ENCODE measurements at regions not wholly inside any gene's neighbourhood (a gene's known extent, or its start where the extent isn't known, plus 50 kb on each side); places are given as distances from the start of the nearest gene placed in this dataset.

DNA sequence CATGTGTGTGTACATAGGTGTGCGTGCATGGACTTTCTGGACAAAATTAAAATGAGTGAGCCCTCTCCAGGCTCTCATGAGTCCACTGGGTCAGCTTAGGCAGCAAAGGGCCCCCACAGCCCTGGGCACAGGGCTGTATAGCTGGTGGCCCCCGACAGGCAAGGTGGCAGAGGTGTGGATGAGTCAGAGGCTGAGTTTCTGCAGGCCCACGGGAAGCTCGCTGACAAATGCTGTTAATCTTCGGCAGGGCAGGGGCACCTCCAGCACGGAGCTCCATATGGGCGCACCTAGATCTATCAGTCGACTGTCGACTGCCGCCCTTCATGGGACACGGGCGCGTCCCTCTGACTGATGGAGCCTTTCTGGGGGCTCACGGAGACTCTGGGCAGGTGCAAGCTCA is 181.1 kb downstream of the URI1 start:
- no peaks in the 10 kb centered on the region for H3K4me1 ChIP-seq (replicated peaks; ENCODE audit: insufficient read depth)
- no peak for TF ChIP-seq EZH2 (IDR thresholded peaks at IDR 0.05; ENCODE audit: low read depth)
- TF ChIP-seq, protein P1, sequence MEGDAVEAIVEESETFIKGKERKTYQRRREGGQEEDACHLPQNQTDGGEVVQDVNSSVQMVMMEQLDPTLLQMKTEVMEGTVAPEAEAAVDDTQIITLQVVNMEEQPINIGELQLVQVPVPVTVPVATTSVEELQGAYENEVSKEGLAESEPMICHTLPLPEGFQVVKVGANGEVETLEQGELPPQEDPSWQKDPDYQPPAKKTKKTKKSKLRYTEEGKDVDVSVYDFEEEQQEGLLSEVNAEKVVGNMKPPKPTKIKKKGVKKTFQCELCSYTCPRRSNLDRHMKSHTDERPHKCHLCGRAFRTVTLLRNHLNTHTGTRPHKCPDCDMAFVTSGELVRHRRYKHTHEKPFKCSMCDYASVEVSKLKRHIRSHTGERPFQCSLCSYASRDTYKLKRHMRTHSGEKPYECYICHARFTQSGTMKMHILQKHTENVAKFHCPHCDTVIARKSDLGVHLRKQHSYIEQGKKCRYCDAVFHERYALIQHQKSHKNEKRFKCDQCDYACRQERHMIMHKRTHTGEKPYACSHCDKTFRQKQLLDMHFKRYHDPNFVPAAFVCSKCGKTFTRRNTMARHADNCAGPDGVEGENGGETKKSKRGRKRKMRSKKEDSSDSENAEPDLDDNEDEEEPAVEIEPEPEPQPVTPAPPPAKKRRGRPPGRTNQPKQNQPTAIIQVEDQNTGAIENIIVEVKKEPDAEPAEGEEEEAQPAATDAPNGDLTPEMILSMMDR (conservative IDR thresholded peaks at IDR 0.05): no peak
- intact Hi-C loops (cut with micrococcal nuclease; ENCODE audit: unreplicated experiment): no loop called here
- no peak overlapping the region for H2AFZ ChIP-seq
- no TSS peak for BruUV-seq (replicated peaks)
- no peaks in the 10 kb centered on the region for H3F3A ChIP-seq (ENCODE audit: insufficient read depth, low read depth)
- no peaks in the 10 kb centered on the region for H4K20me1 ChIP-seq (ENCODE audit: insufficient read depth)
- ChIA-PET CTCF (no interaction called here), POLR2A (ENCODE audit: unreplicated experiment) (no interaction called here)
- H3K79me2 ChIP-seq (ENCODE audit: low read depth): no peaks in the 10 kb centered on the region
- H3K9me2 ChIP-seq (ENCODE audit: insufficient read depth): no peaks in the 10 kb centered on the region
- DNase-seq: no peak
- H3K27me3 ChIP-seq (ENCODE audit: insufficient read depth, low read depth): peaks cover 90% of the 10 kb centered on the region
- no peaks in the 10 kb centered on the region for H3K36me3 ChIP-seq (ENCODE audit: low read depth)
- no peaks in the 10 kb centered on the region for H3K9me3 ChIP-seq (ENCODE audit: insufficient read depth, low read depth)
- no peak overlapping the region for H3K4me3 ChIP-seq
- H3K4me2 ChIP-seq: no peak overlapping the region
- H3K27ac ChIP-seq: no peak overlapping the region

DNA sequence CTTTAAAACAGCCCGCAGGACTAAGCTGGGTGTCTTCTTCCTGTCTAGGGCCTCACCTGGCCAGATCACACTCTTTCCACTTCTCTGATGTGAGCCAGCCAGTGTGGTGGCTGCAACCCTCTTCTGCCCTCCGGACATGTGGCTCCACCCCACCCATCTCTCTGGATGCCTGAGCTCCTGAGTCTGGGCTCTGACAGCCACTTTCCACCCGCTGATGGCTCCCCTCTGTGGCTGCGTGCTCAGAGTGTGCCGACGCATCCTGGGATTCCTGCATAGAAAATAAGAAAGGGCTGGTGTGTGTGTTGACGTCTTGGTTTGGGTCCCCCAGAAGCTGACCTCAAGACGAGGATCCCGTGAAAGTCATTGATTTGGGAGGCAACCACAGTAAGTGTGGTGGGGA is 181.6 kb downstream of the URI1 start:
- ChIA-PET CTCF (no interaction called here), POLR2A (ENCODE audit: unreplicated experiment) (no interaction called here)
- intact Hi-C loops (cut with micrococcal nuclease; ENCODE audit: unreplicated experiment): no loop called here

DNA sequence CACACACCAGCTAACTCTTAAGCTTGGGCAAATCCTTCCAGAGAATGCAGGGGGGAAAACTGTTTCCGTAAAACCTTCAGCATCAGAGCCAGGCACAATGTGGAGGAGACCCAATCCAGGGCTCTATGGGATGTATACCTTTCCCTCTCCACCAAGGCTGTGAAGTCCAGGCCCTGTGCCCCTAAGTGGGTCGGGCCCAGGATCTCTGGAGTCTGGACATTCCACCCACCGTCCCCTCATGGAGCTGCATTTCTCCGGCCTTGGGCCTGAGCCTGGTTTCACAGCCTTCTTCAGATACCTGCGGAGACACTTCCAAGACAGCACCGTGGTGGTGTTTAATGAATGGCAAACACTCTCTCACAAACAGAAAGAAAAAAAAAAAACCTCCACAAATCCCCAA is 186.2 kb downstream of the URI1 start:
- CTCF ChIA-PET: no interaction called here
- BruUV-seq (replicated peaks): no TSS peak
- intact Hi-C loops (cut with micrococcal nuclease; ENCODE audit: unreplicated experiment): no loop called here

More for the DNA sequence above, 181.6 kb downstream of the URI1 start:
- H3K9me2 ChIP-seq (ENCODE audit: insufficient read depth): no peaks in the 10 kb centered on the region
- no peak overlapping the region for H3K4me2 ChIP-seq
- peaks cover 86% of the 10 kb centered on the region for H3K27me3 ChIP-seq (ENCODE audit: insufficient read depth, low read depth)
- no TSS peak for BruUV-seq (replicated peaks)
- no peaks in the 10 kb centered on the region for H3K4me1 ChIP-seq (replicated peaks; ENCODE audit: insufficient read depth)
- H3K27ac ChIP-seq: no peak overlapping the region
- no peaks in the 10 kb centered on the region for H3K36me3 ChIP-seq (ENCODE audit: low read depth)
- H3K79me2 ChIP-seq (ENCODE audit: low read depth): no peaks in the 10 kb centered on the region
- TF ChIP-seq, protein P1 (conservative IDR thresholded peaks at IDR 0.05): no peak
- TF ChIP-seq EZH2 (IDR thresholded peaks at IDR 0.05; ENCODE audit: low read depth): no peak
- no peak overlapping the region for H2AFZ ChIP-seq
- no peaks in the 10 kb centered on the region for H4K20me1 ChIP-seq (ENCODE audit: insufficient read depth)
- no peak for DNase-seq
- no peaks in the 10 kb centered on the region for H3F3A ChIP-seq (ENCODE audit: insufficient read depth, low read depth)
- no peak overlapping the region for H3K4me3 ChIP-seq
- no peaks in the 10 kb centered on the region for H3K9me3 ChIP-seq (ENCODE audit: insufficient read depth, low read depth)

More for the DNA sequence above, 186.2 kb downstream of the URI1 start:
- Histone ChIP-seq H3K9me2 (ENCODE audit: insufficient read depth) (no peaks in the 10 kb centered on the region), H3K36me3 (ENCODE audit: low read depth) (no peaks in the 10 kb centered on the region), H3K79me2 (ENCODE audit: low read depth) (no peaks in the 10 kb centered on the region), H2AFZ (no peak overlapping the region), H3K9me3 (ENCODE audit: insufficient read depth, low read depth) (no peaks in the 10 kb centered on the region), H3K27me3 (ENCODE audit: insufficient read depth, low read depth) (peaks cover 80% of the 10 kb centered on the region), H3K27ac (no peak overlapping the region), H3K4me1 (replicated peaks; ENCODE audit: insufficient read depth) (no peaks in the 10 kb centered on the region), H4K20me1 (ENCODE audit: insufficient read depth) (no peaks in the 10 kb centered on the region), H3F3A (ENCODE audit: insufficient read depth, low read depth) (no peaks in the 10 kb centered on the region), H3K4me2 (no peak overlapping the region), H3K4me3 (no peak overlapping the region)
- TF ChIP-seq EZH2 (IDR thresholded peaks at IDR 0.05; ENCODE audit: low read depth): no peak
- TF ChIP-seq, protein P1 (conservative IDR thresholded peaks at IDR 0.05): no peak
- no peak for DNase-seq
- POLR2A ChIA-PET (ENCODE audit: unreplicated experiment): no interaction called here
